ENCODE measurements at regions not wholly inside any gene's neighbourhood (a gene's known extent, or its start where the extent isn't known, plus 50 kb on each side); places are given as distances from the start of the nearest gene placed in this dataset.

DNA sequence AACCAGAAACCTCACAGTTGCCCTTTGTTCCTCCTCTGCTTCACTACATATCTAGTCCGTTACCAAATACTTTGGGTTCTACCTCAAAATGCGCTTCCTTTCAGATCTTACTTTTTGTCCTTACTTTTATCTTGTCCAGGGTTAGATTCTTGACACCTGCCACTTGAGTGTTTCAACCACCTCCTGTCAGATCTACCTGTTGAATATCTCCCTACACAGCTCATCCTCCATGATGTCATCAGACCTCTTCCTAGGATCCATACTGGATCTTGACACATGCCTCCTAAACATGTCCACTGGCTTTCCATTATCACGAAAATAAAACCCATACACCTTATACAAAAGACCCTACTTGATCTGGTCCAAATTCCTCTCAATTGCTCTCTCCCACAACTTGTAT is 125.2 kb upstream of the SLC24A2 start:
- no peak for TF ChIP-seq EZH2 (IDR thresholded peaks at IDR 0.05; ENCODE audit: borderline replicate concordance, low read length)
- TF ChIP-seq, protein P1, sequence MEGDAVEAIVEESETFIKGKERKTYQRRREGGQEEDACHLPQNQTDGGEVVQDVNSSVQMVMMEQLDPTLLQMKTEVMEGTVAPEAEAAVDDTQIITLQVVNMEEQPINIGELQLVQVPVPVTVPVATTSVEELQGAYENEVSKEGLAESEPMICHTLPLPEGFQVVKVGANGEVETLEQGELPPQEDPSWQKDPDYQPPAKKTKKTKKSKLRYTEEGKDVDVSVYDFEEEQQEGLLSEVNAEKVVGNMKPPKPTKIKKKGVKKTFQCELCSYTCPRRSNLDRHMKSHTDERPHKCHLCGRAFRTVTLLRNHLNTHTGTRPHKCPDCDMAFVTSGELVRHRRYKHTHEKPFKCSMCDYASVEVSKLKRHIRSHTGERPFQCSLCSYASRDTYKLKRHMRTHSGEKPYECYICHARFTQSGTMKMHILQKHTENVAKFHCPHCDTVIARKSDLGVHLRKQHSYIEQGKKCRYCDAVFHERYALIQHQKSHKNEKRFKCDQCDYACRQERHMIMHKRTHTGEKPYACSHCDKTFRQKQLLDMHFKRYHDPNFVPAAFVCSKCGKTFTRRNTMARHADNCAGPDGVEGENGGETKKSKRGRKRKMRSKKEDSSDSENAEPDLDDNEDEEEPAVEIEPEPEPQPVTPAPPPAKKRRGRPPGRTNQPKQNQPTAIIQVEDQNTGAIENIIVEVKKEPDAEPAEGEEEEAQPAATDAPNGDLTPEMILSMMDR (IDR thresholded peaks at IDR 0.05; ENCODE audit: low read length): no peak
